ENCODE measurements at regions not wholly inside any gene's neighbourhood (a gene's known extent, or its start where the extent isn't known, plus 50 kb on each side); places are given as distances from the start of the nearest gene placed in this dataset.

- Histone ChIP-seq H3K4me1 (ENCODE audit: low read depth) (peaks cover 31% of the 10 kb centered on the region), H3K27ac (no peak overlapping the region), H3K36me3 (no peaks in the 10 kb centered on the region), H3K27me3 (no peaks in the 10 kb centered on the region), H3K9me3 (ENCODE audit: low read depth) (no peaks in the 10 kb centered on the region), H3K4me3 (no peak overlapping the region)
- no peak for DNase-seq (ENCODE audit: low read depth in 1 of 2, low spot score in 1 of 2)
- TF ChIP-seq CTCF (IDR thresholded peaks at IDR 0.05; ENCODE audit: low read depth, low read length) = no peak
These were observed 166.4 kb upstream of the SMIM23 start for GRCh38 chr5:171619196-171619595.

GRCh38 chr5:171619744-171620143, 165.9 kb upstream of the SMIM23 start:
- no peak overlapping the region for H3K4me3 ChIP-seq
- H3K9me3 ChIP-seq (ENCODE audit: low read depth) = no peaks in the 10 kb centered on the region
- DNase-seq (ENCODE audit: low read depth in 1 of 2, low spot score in 1 of 2) = no peak
- H3K4me1 ChIP-seq (ENCODE audit: low read depth) = peaks cover 36% of the 10 kb centered on the region
- TF ChIP-seq CTCF (IDR thresholded peaks at IDR 0.05; ENCODE audit: low read depth, low read length) = no peak
- H3K27ac ChIP-seq = no peak overlapping the region
- no peaks in the 10 kb centered on the region for H3K27me3 ChIP-seq
- no peaks in the 10 kb centered on the region for H3K36me3 ChIP-seq

GRCh38 chr5:171622010-171622409, 163.6 kb upstream of the SMIM23 start:
- no peaks in the 10 kb centered on the region for H3K27me3 ChIP-seq
- H3K27ac ChIP-seq = no peak overlapping the region
- no peak for DNase-seq (ENCODE audit: low read depth in 1 of 2, low spot score in 1 of 2)
- no peak for TF ChIP-seq CTCF (IDR thresholded peaks at IDR 0.05; ENCODE audit: low read depth, low read length)
- no peaks in the 10 kb centered on the region for H3K36me3 ChIP-seq
- no peak overlapping the region for H3K4me3 ChIP-seq
- H3K4me1 ChIP-seq (ENCODE audit: low read depth) = peaks cover 18% of the 10 kb centered on the region
- no peaks in the 10 kb centered on the region for H3K9me3 ChIP-seq (ENCODE audit: low read depth)

- Histone ChIP-seq H3K27ac (no peak overlapping the region), H3K4me3 (no peak overlapping the region), H3K36me3 (no peaks in the 10 kb centered on the region), H3K4me1 (ENCODE audit: low read depth) (peaks cover 14% of the 10 kb centered on the region), H3K27me3 (no peaks in the 10 kb centered on the region), H3K9me3 (ENCODE audit: low read depth) (no peaks in the 10 kb centered on the region)
- no peak for TF ChIP-seq CTCF (IDR thresholded peaks at IDR 0.05; ENCODE audit: low read depth, low read length)
- no peak for DNase-seq (ENCODE audit: low read depth in 1 of 2, low spot score in 1 of 2)
These were observed 162.5 kb upstream of the SMIM23 start for GRCh38 chr5:171623107-171623506.

GRCh38 chr5:171623551-171624097, 162.0 kb upstream of the SMIM23 start:
- peak overlapping the region; percentile 70 for H3K27ac ChIP-seq
- no peaks in the 10 kb centered on the region for H3K36me3 ChIP-seq
- TF ChIP-seq CTCF (IDR thresholded peaks at IDR 0.05; ENCODE audit: low read depth, low read length) = no peak
- H3K9me3 ChIP-seq (ENCODE audit: low read depth) = no peaks in the 10 kb centered on the region
- no peak overlapping the region for H3K4me3 ChIP-seq
- no peaks in the 10 kb centered on the region for H3K27me3 ChIP-seq
- DNase-seq (ENCODE audit: low read depth in 1 of 2, low spot score in 1 of 2) = peak in 1 of 2 donors; percentile 76
- peaks cover 14% of the 10 kb centered on the region for H3K4me1 ChIP-seq (ENCODE audit: low read depth)

GRCh38 chr5:171624396-171624795, 161.2 kb upstream of the SMIM23 start:
- Histone ChIP-seq H3K4me3 (no peak overlapping the region), H3K27me3 (peaks cover 3% of the 10 kb centered on the region), H3K27ac (no peak overlapping the region), H3K4me1 (ENCODE audit: low read depth) (peaks cover 14% of the 10 kb centered on the region), H3K9me3 (ENCODE audit: low read depth) (no peaks in the 10 kb centered on the region), H3K36me3 (no peaks in the 10 kb centered on the region)
- no peak for DNase-seq (ENCODE audit: low read depth in 1 of 2, low spot score in 1 of 2)
- TF ChIP-seq CTCF (IDR thresholded peaks at IDR 0.05; ENCODE audit: low read depth, low read length) = no peak

Data from cardiac muscle cell (in vitro differentiated cells and primary cell).